IMR-90 (cell line): ENCODE measurements at regions not wholly inside any gene's neighbourhood (a gene's known extent, or its start where the extent isn't known, plus 50 kb on each side); places are given as distances from the start of the nearest gene placed in this dataset.

Source experiments
- ATAC-seq: fragments of 200-7000 bp; cut with Tn5 transposase; 2 replicates; pipeline ENCODE4 v1.9.1; 2020; ENCODE audit warnings: low read depth, mild to moderate bottlenecking, moderate library complexity
- BruUV-seq: library from RNA; stranded (reverse); fragments of 400-500 nt; replicated peaks from 2 replicates; lab custom pipeline; 2021; lab: Mats Ljungman, UMichigan
- CTCF ChIA-PET: fragments of 300-600 bp; formaldehyde crosslinking; extraction: SDS; loops from one replicate; lab custom pipeline; 2021; ENCODE audit warnings: antibody characterized with exemption; lab: Yijun Ruan, JAX
- POLR2A ChIA-PET: fragments of 300-600 bp; sonication (Branson Sonifier 250); formaldehyde crosslinking; loops from one replicate; lab custom pipeline; 2022; ENCODE audit warnings: antibody characterized with exemption; ENCODE audit not compliant: unreplicated experiment; lab: Charles Lee
- DNase-seq: peaks from one replicate; pipeline ENCODE4 v3.0.0; 2013
- H2AFZ ChIP-seq: replicated peaks from 2 replicates; pipeline ENCODE3; 2013; ENCODE audit warnings: low read length, mild to moderate bottlenecking; ENCODE audit not compliant: poor library complexity
- H2AK5ac ChIP-seq: 2 replicates; pipeline ENCODE4 v1.6.1; 2013; ENCODE audit warnings: low read depth, low read length, inconsistent platforms
- H2AK9ac ChIP-seq: replicated peaks from 2 replicates; pipeline ENCODE3; 2013; ENCODE audit warnings: mild to moderate bottlenecking, low read depth, low read length, moderate library complexity; ENCODE audit not compliant: poor library complexity
- H2BK120ac ChIP-seq: 2 replicates; pipeline ENCODE4 v1.6.1; 2013; ENCODE audit warnings: low read depth, low read length, inconsistent platforms
- H2BK15ac ChIP-seq: 3 replicates; pipeline ENCODE4 v1.6.1; 2013; ENCODE audit warnings: low read depth, low read length, inconsistent platforms
- H2BK20ac ChIP-seq: 2 replicates; pipeline ENCODE4 v1.6.1; 2013; ENCODE audit warnings: low read depth, mild to moderate bottlenecking, inconsistent platforms, low read length, moderate library complexity
- H2BK5ac ChIP-seq: 2 replicates; pipeline ENCODE4 v1.6.1; 2013; ENCODE audit warnings: mild to moderate bottlenecking, low read depth, low read length, inconsistent platforms; ENCODE audit not compliant: poor library complexity, severe bottlenecking
- H3K14ac ChIP-seq: replicated peaks from 2 replicates; pipeline ENCODE4 v1.6.1; 2013; ENCODE audit warnings: low read depth, low read length, inconsistent platforms
- H3K18ac ChIP-seq: 2 replicates; pipeline ENCODE4 v1.6.1; 2013; ENCODE audit warnings: low read depth, low read length, control low read depth
- H3K23ac ChIP-seq: 2 replicates; pipeline ENCODE4 v1.6.1; 2013; ENCODE audit warnings: low read depth, low read length, inconsistent platforms
- H3K27ac ChIP-seq: 2 replicates; pipeline ENCODE4 v1.5.1; 2013; ENCODE audit warnings: mild to moderate bottlenecking, control low read depth, low read length; ENCODE audit not compliant: insufficient read depth
- H3K27me3 ChIP-seq: 2 replicates; pipeline ENCODE4 v1.6.1; 2013; ENCODE audit warnings: low read length; ENCODE audit not compliant: control insufficient read depth, insufficient read depth
- H3K36me3 ChIP-seq: 2 replicates; pipeline ENCODE4 v1.6.1; 2013; ENCODE audit warnings: low read length, mixed read lengths; ENCODE audit not compliant: control insufficient read depth, insufficient read depth
- H3K4ac ChIP-seq: 2 replicates; pipeline ENCODE4 v1.6.1; 2013; ENCODE audit warnings: low read depth, low read length, inconsistent platforms
- H3K4me1 ChIP-seq: 2 replicates; pipeline ENCODE4 v1.6.1; 2013; ENCODE audit warnings: low read length, mixed read lengths; ENCODE audit not compliant: control insufficient read depth, insufficient read depth
- H3K4me2 ChIP-seq: 2 replicates; pipeline ENCODE4 v1.6.1; 2013; ENCODE audit warnings: low read depth, mild to moderate bottlenecking, control low read depth, low read length, moderate library complexity
- H3K4me3 ChIP-seq: 2 replicates; pipeline ENCODE4 v1.5.1; 2013; ENCODE audit warnings: low read depth, mild to moderate bottlenecking, control low read depth, low read length, moderate library complexity; ENCODE audit not compliant: insufficient read depth
- H3K56ac ChIP-seq: 2 replicates; pipeline ENCODE4 v1.6.1; 2013; ENCODE audit warnings: low read length, inconsistent platforms; ENCODE audit not compliant: insufficient read depth; ENCODE audit errors: extremely low read depth
- H3K79me1 ChIP-seq, 2 experiments: 2 replicates each; pipeline ENCODE4 v1.6.1; 2013; ENCODE audit warnings: low read length in 2 of 2, inconsistent platforms in 1 of 2, low read depth in 1 of 2
- H3K9ac ChIP-seq: 2 replicates; pipeline ENCODE4 v1.6.1; 2013; ENCODE audit warnings: low read depth, low read length, control low read depth
- H3K9me1 ChIP-seq: 2 replicates; pipeline ENCODE4 v1.6.1; 2013; ENCODE audit warnings: low read length, inconsistent platforms; ENCODE audit not compliant: insufficient read depth
- H3K9me3 ChIP-seq: 2 replicates; pipeline ENCODE4 v1.6.1; 2013; ENCODE audit warnings: low read length; ENCODE audit not compliant: control insufficient read depth, insufficient read depth
- H4K20me1 ChIP-seq: 2 replicates; pipeline ENCODE4 v1.6.1; 2013; ENCODE audit warnings: low read length, inconsistent platforms; ENCODE audit not compliant: insufficient read depth
- H4K5ac ChIP-seq: 2 replicates; pipeline ENCODE4 v1.6.1; 2013; ENCODE audit warnings: mild to moderate bottlenecking, low read depth, low read length, control low read depth
- H4K8ac ChIP-seq, 2 experiments: 2 replicates each; pipeline ENCODE4 v1.6.1; 2013; ENCODE audit warnings: low read depth in 2 of 2, low read length in 2 of 2, control low read depth in 1 of 2, inconsistent platforms in 1 of 2
- H4K91ac ChIP-seq: 2 replicates; pipeline ENCODE4 v1.6.1; 2013; ENCODE audit warnings: low read depth, low read length, inconsistent platforms; ENCODE audit not compliant: insufficient read depth
- BHLHE40 ChIP-seq: fragments of 150-350 bp; IDR thresholded peaks from 2 replicates; pipeline ENCODE4 v1.6.1; 2016; ENCODE audit warnings: mild to moderate bottlenecking, low read depth, low read length
- CEBPB ChIP-seq: IDR thresholded peaks from 2 replicates; pipeline ENCODE4 v1.6.1; 2012; ENCODE audit warnings: low read depth, low read length, improper control_type of control experiment
- CHD1 ChIP-seq: IDR thresholded peaks from 2 replicates; pipeline ENCODE4 v1.6.1; 2012; ENCODE audit warnings: low read depth, low read length, improper control_type of control experiment
- FOS ChIP-seq: fragments of 150-350 bp; IDR thresholded peaks from 2 replicates; pipeline ENCODE4 v1.6.1; 2016; ENCODE audit warnings: low read depth, low read length
- MAFK ChIP-seq: IDR thresholded peaks from 2 replicates; pipeline ENCODE4 v1.6.1; 2012; ENCODE audit warnings: low read depth, low read length, improper control_type of control experiment
- MAZ ChIP-seq: IDR thresholded peaks from 2 replicates; pipeline ENCODE4 v1.6.1; 2012; ENCODE audit warnings: low read depth, mild to moderate bottlenecking, low read length, improper control_type of control experiment, moderate library complexity, borderline replicate concordance
- MXI1 ChIP-seq: IDR thresholded peaks from 2 replicates; pipeline ENCODE4 v1.6.1; 2012; ENCODE audit warnings: low read depth, mild to moderate bottlenecking, low read length, moderate library complexity, borderline replicate concordance
- NFE2L2 ChIP-seq: fragments of 150-350 bp; IDR thresholded peaks from 2 replicates; pipeline ENCODE4 v1.6.1; 2016; ENCODE audit warnings: low read depth, mild to moderate bottlenecking, low read length
- POLR2A ChIP-seq: IDR thresholded peaks from 2 replicates; pipeline ENCODE4 v1.6.1; 2012; ENCODE audit warnings: mild to moderate bottlenecking, low read depth, low read length
- RAD21 ChIP-seq: IDR thresholded peaks from 2 replicates; pipeline ENCODE4 v1.6.1; 2012; ENCODE audit warnings: low read length, improper control_type of control experiment
- RCOR1 ChIP-seq: IDR thresholded peaks from 2 replicates; pipeline ENCODE4 v1.6.1; 2012; ENCODE audit warnings: mild to moderate bottlenecking, low read length, improper control_type of control experiment; ENCODE audit not compliant: insufficient replicate concordance
- RFX5 ChIP-seq: IDR thresholded peaks from 2 replicates; pipeline ENCODE4 v1.8.0; 2012; ENCODE audit warnings: low read depth, mild to moderate bottlenecking, low read length, moderate library complexity
- SMC3 ChIP-seq: fragments of 150-350 bp; IDR thresholded peaks from 2 replicates; pipeline ENCODE4 v1.6.1; 2016; ENCODE audit warnings: low read depth, mild to moderate bottlenecking, antibody characterized with exemption, low read length, moderate library complexity
- WGBS, 2 experiments: methylation state at CpG; one replicate each; pipeline versions ENCODE4 v1.1.5 to v1.1.7; 2013; ENCODE audit warnings: missing lambda C conversion rate in 2 of 2; ENCODE audit not compliant: insufficient read length in 1 of 2; ENCODE audit errors: extremely low coverage in 2 of 2; 5-methylcytosine and 5-hydroxymethylcytosine counted together
- dilution Hi-C: fragments of 300-500 bp; cut with HindIII; formaldehyde crosslinking; loops from one replicate; pipeline ENCODE4 v1.14.3; 2018; ENCODE audit warnings: low sequenced_read_pairs; ENCODE audit not compliant: unreplicated experiment
- in situ Hi-C: fragments of 300-500 bp; cut with MboI; formaldehyde crosslinking; loops from 3 replicates; pipeline ENCODE4 v1.14.3; 2019; ENCODE audit warnings: low sequenced_read_pairs, inconsistent platforms, mixed read lengths
- intact Hi-C: fragments of 100-400 bp; cut with micrococcal nuclease; formaldehyde crosslinking; loops from 2 replicates; pipeline ENCODE4 v1.10.0; 2022
- TF ChIP-seq, protein P1 (sequence below): fragments of 150-350 bp; IDR thresholded peaks from 2 replicates; pipeline ENCODE4 v1.6.1; 2016; ENCODE audit warnings: low read depth, mild to moderate bottlenecking, low read length, moderate library complexity, borderline replicate concordance
- TF ChIP-seq, protein P2 (sequence below): conservative IDR thresholded peaks from 2 replicates; pipeline ENCODE4 v1.5.1; 2012; ENCODE audit warnings: mild to moderate bottlenecking, low read depth, low read length, improper control_type of control experiment
- TF ChIP-seq, protein P3 (sequence below): fragments of 150-350 bp; IDR thresholded peaks from 2 replicates; pipeline ENCODE4 v1.6.1; 2017; ENCODE audit warnings: mild to moderate bottlenecking, antibody characterized with exemption, low read length, low read depth

DNA sequence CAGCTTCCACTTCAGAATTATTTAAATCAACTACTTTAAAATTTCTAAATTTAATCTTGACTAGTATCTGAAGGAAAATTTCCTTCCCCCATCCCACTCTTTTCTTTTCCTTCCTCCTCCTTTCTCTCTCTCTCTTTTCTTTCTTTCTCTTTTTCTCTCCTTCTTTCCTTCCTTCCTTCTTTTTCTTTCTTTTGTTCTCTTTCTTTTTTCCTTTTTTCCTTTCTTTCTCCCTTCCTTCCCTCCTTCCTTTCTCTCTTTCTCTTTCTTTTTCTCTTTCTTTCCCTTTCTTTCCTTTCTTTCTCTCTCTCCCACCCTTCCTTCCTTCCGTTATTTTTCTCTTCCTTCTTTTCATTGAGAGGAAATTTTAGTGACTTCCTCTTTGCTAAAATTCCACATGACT lies 132.0 kb upstream of the CDH19 start:
- intact Hi-C loops, result no loop called here
- no peaks in the 10 kb centered on the region for H3K79me1 ChIP-seq
- no peak overlapping the region for H2BK20ac ChIP-seq
- H4K5ac ChIP-seq, result no peak overlapping the region
- ATAC-seq (no peak), DNase-seq (no peak)
- WGBS, 2 experiments, result no CpG with 5 or more reads among the region's 1 CpG
- no peaks in the 10 kb centered on the region for H3K27me3 ChIP-seq
- H2BK120ac ChIP-seq, result no peak overlapping the region
- no peak overlapping the region for H4K8ac ChIP-seq
- no peak overlapping the region for H3K14ac ChIP-seq
- no peak overlapping the region for H3K4me3 ChIP-seq
- H3K36me3 ChIP-seq, result no peaks in the 10 kb centered on the region
- no peak overlapping the region for H2BK5ac ChIP-seq
- no peak overlapping the region for H3K4me2 ChIP-seq
- no peak overlapping the region for H3K23ac ChIP-seq
- CTCF ChIA-PET, result no interaction called here
- BruUV-seq, result no TSS peak
- in situ Hi-C loops, result no loop called here
- dilution Hi-C loops, result no loop called here
- H3K9ac ChIP-seq, result no peak overlapping the region
- H3K18ac ChIP-seq, result no peak overlapping the region
- H3K4ac ChIP-seq, result no peak overlapping the region
- H3K27ac ChIP-seq, result no peak overlapping the region
- POLR2A ChIA-PET, result no interaction called here
- H2AFZ ChIP-seq, result no peak overlapping the region
- no peak overlapping the region for H2AK9ac ChIP-seq
- peaks cover 3% of the 10 kb centered on the region; the same call in 1 of the 2 replicates for H3K9me3 ChIP-seq
- no peak overlapping the region for H4K91ac ChIP-seq
- TF ChIP-seq, protein P1, sequence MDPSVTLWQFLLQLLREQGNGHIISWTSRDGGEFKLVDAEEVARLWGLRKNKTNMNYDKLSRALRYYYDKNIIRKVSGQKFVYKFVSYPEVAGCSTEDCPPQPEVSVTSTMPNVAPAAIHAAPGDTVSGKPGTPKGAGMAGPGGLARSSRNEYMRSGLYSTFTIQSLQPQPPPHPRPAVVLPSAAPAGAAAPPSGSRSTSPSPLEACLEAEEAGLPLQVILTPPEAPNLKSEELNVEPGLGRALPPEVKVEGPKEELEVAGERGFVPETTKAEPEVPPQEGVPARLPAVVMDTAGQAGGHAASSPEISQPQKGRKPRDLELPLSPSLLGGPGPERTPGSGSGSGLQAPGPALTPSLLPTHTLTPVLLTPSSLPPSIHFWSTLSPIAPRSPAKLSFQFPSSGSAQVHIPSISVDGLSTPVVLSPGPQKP, result no peak
- TF ChIP-seq CHD1 (no peak), RCOR1 (no peak), POLR2A (no peak), MAFK (no peak), NFE2L2 (no peak), SMC3 (no peak), BHLHE40 (no peak), FOS (no peak), MXI1 (no peak), CEBPB (no peak), RAD21 (no peak), MAZ (no peak), RFX5 (no peak)
- TF ChIP-seq, protein P2, sequence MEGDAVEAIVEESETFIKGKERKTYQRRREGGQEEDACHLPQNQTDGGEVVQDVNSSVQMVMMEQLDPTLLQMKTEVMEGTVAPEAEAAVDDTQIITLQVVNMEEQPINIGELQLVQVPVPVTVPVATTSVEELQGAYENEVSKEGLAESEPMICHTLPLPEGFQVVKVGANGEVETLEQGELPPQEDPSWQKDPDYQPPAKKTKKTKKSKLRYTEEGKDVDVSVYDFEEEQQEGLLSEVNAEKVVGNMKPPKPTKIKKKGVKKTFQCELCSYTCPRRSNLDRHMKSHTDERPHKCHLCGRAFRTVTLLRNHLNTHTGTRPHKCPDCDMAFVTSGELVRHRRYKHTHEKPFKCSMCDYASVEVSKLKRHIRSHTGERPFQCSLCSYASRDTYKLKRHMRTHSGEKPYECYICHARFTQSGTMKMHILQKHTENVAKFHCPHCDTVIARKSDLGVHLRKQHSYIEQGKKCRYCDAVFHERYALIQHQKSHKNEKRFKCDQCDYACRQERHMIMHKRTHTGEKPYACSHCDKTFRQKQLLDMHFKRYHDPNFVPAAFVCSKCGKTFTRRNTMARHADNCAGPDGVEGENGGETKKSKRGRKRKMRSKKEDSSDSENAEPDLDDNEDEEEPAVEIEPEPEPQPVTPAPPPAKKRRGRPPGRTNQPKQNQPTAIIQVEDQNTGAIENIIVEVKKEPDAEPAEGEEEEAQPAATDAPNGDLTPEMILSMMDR, result no peak
- TF ChIP-seq, protein P3, sequence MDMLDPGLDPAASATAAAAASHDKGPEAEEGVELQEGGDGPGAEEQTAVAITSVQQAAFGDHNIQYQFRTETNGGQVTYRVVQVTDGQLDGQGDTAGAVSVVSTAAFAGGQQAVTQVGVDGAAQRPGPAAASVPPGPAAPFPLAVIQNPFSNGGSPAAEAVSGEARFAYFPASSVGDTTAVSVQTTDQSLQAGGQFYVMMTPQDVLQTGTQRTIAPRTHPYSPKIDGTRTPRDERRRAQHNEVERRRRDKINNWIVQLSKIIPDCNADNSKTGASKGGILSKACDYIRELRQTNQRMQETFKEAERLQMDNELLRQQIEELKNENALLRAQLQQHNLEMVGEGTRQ, result no peak
- H2AK5ac ChIP-seq, result no peak overlapping the region
- H3K4me1 ChIP-seq, result no peaks in the 10 kb centered on the region
- no peaks in the 10 kb centered on the region for H3K9me1 ChIP-seq
- H4K20me1 ChIP-seq, result no peaks in the 10 kb centered on the region
- H2BK15ac ChIP-seq, result no peak overlapping the region
- H3K56ac ChIP-seq, result no peak overlapping the region
